NCI-H2081 treated with DMSO at 0.1 percent for 48 hours (cell line): ENCODE measurements at regions not wholly inside any gene's neighbourhood (a gene's known extent, or its start where the extent isn't known, plus 50 kb on each side); places are given as distances from the start of the nearest gene placed in this dataset.
"Not testable (repeated sequence)": the region's sequence is repeated elsewhere in the genome, so short reads cannot be mapped to it uniquely, and the experiment has no call there.

ENCODE experiments used
- DNase-seq: peaks from one replicate; lab custom pipeline; 2025; lab: John Stamatoyannopoulos, UW

- no peak for DNase-seq
Observed at GRCh38 chr14:53285821-53286220, 132.7 kb upstream of the DDHD1 start.

GRCh38 chr14:53285064-53285463, 131.9 kb upstream of the DDHD1 start:
- DNase-seq = no peak

GRCh38 chr14:53278602-53279506, 125.7 kb upstream of the DDHD1 start:
- DNase-seq = no peak

GRCh38 chr14:53273671-53274072, 120.5 kb upstream of the DDHD1 start:
- DNase-seq = no peak

GRCh38 chr14:53265025-53265424, 111.9 kb upstream of the DDHD1 start:
- DNase-seq = no peak

GRCh38 chr14:53260928-53261327, 107.8 kb upstream of the DDHD1 start:
- no peak for DNase-seq

- no peak for DNase-seq
Observed at GRCh38 chr14:53260286-53260685, 107.2 kb upstream of the DDHD1 start.

- no peak for DNase-seq
Observed at GRCh38 chr14:53252141-53252540, 99.0 kb upstream of the DDHD1 start.

- no peak for DNase-seq
Observed at GRCh38 chr14:53249059-53249458, 95.9 kb upstream of the DDHD1 start.

- DNase-seq = no peak
Observed at GRCh38 chr14:53247596-53248370, 94.7 kb upstream of the DDHD1 start.

- DNase-seq = not testable (repeated sequence)
Observed at GRCh38 chr14:53242898-53243297, 89.8 kb upstream of the DDHD1 start.

- DNase-seq = no peak
Observed at GRCh38 chr14:53237488-53237887, 84.4 kb upstream of the DDHD1 start.

- DNase-seq = no peak
Observed at GRCh38 chr14:53236708-53237107, 83.6 kb upstream of the DDHD1 start.

GRCh38 chr14:53231171-53231570, 78.0 kb upstream of the DDHD1 start:
- no peak for DNase-seq

GRCh38 chr14:53228966-53229365, 75.8 kb upstream of the DDHD1 start:
- DNase-seq = no peak

- DNase-seq = no peak
Observed at GRCh38 chr14:53227154-53227718, 74.1 kb upstream of the DDHD1 start.

- DNase-seq = no peak
Observed at GRCh38 chr14:53226553-53226952, 73.4 kb upstream of the DDHD1 start.

GRCh38 chr14:53220914-53221313, 67.8 kb upstream of the DDHD1 start:
- no peak for DNase-seq

GRCh38 chr14:53218161-53218560, 65.0 kb upstream of the DDHD1 start:
- no peak for DNase-seq

GRCh38 chr14:53217316-53217994, 64.3 kb upstream of the DDHD1 start:
- no peak for DNase-seq

GRCh38 chr14:53216955-53217315, 63.8 kb upstream of the DDHD1 start:
- not testable (repeated sequence) for DNase-seq

- not testable (repeated sequence) for DNase-seq
Observed at GRCh38 chr14:53216478-53216877, 63.4 kb upstream of the DDHD1 start.
